HG03108 (cell line): ENCODE measurements at regions not wholly inside any gene's neighbourhood (a gene's known extent, or its start where the extent isn't known, plus 50 kb on each side); places are given as distances from the start of the nearest gene placed in this dataset.
"Not testable (repeated sequence)": the region's sequence is repeated elsewhere in the genome, so short reads cannot be mapped to it uniquely, and the experiment has no call there.

Source experiments
- ATAC-seq: cut with Tn5 transposase; IDR thresholded peaks from one replicate; pipeline ENCODE4 v1.9.1; 2021; ENCODE audit warnings: moderate library complexity; ENCODE audit not compliant: unreplicated experiment

GRCh38 chrX:38937926-38938325, 136.7 kb downstream of the MID1IP1 start:
- no peak for ATAC-seq

GRCh38 chrX:38939067-38939466, 137.8 kb downstream of the MID1IP1 start:
- no peak for ATAC-seq

DNA sequence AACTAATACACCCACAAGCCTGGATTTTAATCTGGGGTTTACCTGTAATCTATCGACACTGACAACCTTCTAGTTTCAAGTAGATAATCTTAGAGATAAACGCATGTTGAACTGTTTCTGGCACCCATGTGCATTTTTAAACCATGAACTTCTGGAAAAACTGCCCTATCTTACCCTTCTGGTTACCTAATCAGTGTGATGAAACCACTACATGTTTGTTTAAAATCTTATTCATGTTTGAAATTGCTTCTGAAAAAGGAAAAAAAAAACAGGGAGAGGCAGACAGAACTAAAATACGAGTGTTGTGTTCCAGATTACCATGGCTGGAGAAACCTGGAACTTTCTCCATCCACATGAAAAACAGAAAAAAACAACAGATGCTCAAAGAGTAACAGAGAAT, 139.3 kb downstream of the MID1IP1 start:
- no peak for ATAC-seq

DNA sequence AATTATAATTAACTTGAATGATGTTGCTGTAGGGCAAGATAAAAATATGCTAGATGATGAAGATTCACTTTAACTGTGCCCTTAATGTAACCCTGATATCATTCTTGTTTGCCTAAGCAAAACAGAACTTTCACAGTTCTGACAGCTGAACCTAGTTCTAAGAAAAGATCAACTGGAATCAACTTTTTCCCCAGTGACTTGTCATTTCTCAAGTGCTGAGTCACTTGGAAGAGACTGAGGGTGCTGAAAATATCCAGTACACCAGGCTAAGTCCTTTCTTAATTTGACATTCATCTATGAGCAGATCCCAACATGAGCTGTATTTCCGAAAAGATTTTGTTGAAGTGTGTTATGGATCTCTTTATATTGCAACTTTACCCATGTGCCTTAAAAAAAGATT, 140.4 kb downstream of the MID1IP1 start:
- ATAC-seq = no peak

GRCh38 chrX:38943120-38943519, 141.9 kb downstream of the MID1IP1 start:
- ATAC-seq = no peak

- ATAC-seq = no peak
Observed at GRCh38 chrX:38948046-38948445, 146.8 kb downstream of the MID1IP1 start.

DNA sequence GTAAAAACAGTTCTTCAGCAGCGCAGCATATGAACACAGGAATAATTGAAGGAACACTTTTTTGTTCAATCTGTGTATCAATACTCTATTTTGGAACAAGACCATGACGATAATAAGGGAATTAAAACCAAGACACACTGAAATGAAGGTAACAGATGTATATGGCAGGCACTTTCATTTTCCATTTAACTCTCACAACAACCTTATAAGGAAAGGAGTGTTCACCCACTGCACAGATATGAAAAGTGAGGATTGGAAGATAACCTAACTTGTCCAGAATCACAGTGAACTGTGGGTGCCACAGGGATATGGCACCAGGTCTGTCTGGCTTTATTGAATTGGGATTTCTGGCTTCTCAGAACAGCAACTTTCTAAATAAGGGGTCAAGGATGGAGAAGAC, 153.3 kb downstream of the MID1IP1 start:
- no peak for ATAC-seq

DNA sequence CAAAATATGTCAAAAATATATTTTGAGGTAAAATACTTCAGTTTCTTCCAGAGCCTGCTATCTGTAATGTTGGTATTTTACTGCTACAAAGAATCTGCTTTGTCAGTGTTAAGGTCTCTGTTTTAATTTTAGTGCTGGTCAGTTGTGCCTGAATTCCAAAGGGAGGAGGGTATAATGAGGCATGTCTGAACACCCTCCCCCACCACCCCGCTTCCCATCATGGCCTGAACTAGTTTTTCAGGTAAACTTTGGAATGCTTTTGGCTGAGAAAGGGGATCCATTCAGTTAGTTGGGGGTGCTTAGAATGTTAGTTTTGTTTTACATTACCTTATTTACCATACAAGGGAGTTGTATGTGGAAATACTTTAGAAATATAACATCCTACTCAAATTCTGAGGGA, 158.5 kb downstream of the MID1IP1 start:
- no peak for ATAC-seq

DNA sequence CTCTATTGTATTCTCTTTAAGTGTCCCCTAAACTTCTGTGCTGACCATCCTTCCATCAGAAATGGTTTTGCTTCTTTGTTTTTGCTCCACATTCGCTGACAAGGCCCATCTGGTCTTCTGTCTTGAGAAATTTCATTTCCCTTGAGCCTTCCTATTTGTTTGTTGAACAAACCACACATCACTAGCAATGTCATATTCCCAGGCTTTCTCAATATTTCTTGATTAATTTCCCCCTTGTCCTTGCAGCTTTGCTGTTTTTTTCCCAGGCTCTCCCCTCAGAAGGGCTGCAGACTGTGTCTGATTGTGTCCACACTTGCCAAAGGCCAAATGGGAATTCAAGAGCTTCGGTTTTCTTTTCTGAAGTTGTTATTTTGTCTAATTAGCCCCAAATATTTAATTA, 158.9 kb downstream of the MID1IP1 start:
- ATAC-seq = no peak

DNA sequence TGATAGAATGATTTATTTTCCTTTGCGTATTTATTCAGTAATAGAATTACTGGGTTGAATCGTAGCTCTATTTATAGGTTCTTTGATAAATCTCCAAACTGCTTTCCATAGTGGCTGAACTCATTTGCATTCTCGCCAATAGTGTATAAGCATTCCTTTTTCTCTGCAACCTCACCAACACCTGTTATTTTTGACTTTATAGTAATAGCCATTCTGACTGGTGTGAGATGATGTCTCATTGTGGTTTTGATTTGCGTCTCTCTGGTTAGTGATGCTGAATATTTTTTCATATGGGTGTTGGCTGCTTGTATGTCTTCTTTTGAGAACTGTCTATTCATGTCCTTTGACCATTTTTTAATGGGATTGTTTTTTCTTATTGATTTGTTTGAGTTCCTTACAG, 160.7 kb downstream of the MID1IP1 start:
- ATAC-seq = no peak

DNA sequence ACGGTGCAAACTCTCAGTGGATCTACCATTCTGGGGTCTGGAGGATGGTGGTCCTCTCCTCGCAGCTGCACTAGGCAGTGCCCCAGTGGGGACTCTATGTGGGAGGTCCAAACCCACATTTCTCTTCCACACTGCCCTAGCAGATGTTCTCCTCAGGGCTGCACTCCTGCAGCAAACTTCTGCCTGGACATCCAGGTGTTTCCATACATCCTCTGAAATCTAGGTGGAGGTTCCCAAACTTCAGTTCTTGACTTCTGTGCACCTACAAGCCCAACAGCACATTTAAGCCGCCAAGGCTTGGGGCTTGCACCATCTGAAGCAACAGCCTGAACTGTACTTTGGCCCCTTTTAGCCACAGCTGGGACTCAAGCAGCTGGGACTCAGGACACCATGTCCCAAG, 162.0 kb downstream of the MID1IP1 start:
- not testable (repeated sequence) for ATAC-seq

- ATAC-seq = no peak
Observed at GRCh38 chrX:38965888-38966287, 164.6 kb downstream of the MID1IP1 start.

GRCh38 chrX:38968344-38969216, 167.3 kb downstream of the MID1IP1 start:
- ATAC-seq = no peak

GRCh38 chrX:38970074-38970473, 168.8 kb downstream of the MID1IP1 start:
- peak; percentile 74 for ATAC-seq

DNA sequence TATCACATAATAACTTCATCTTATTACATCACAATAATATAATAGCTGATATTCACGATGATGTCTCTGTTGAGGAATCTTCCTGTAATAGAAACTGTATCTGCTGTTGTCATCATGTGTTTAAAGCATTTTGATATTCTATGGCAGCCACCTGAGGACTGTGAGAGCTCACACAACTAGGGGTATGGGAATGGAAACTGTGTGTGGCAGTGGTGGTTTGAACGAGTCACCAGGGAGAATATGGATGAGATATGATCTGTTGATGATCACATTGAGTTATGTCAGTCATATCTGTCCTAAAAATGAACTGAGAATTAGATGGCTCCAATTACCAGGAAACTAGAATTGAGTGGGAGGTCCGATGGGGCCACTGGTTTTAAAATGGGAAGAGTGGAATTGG, 169.6 kb downstream of the MID1IP1 start:
- ATAC-seq = no peak

- no peak for ATAC-seq
Observed at GRCh38 chrX:38973322-38973721, 172.1 kb downstream of the MID1IP1 start.

- no peak for ATAC-seq
Observed at GRCh38 chrX:38974542-38974941, 173.3 kb downstream of the MID1IP1 start.

GRCh38 chrX:38975368-38975942, 174.2 kb downstream of the MID1IP1 start:
- no peak for ATAC-seq

DNA sequence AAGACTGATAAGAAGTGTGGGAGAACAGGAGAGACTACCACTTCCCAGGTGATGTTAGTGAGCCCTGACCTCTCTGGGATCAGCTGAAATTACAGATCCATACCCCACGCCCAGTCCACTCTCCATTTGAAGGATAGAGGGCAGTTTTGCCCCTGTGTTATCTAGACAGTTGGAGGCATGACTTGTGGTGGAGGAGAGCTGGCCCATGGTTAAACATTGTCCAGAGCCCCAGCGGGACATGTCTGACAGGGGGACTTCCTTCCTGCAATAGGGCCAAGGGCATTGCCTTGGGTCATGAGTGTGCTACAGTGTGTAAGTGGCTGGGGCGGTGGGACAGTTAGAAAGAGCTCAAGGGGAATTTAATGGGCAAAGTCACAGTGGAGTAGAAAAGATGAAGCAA, 181.1 kb downstream of the MID1IP1 start:
- peak; percentile 59 for ATAC-seq

- no peak for ATAC-seq
Observed at GRCh38 chrX:38982843-38983242, 181.6 kb downstream of the MID1IP1 start.

DNA sequence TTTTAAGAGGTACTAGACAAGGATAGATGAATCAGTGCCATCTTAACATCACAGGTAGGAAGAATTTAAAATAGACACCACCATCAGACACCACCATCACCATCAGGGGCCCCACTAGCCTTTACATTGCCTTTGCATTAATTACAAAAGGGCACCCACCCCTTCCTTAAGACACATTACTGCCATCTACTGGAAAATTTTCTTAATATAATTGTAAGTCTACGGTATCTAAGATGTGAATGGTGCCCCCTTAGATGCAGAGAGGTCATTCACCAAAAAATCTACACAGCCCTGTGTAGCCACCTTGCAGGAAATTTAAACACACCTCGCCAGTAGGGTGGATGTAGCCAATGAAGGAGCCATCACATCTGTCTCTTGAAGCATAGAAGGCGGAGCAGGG, 184.1 kb downstream of the MID1IP1 start:
- ATAC-seq = no peak

GRCh38 chrX:38985945-38986344, 184.7 kb downstream of the MID1IP1 start:
- no peak for ATAC-seq

- no peak for ATAC-seq
Observed at GRCh38 chrX:38986586-38986985, 185.3 kb downstream of the MID1IP1 start.
